Endodermal cell (in vitro differentiated cells): ENCODE measurements at regions not wholly inside any gene's neighbourhood (a gene's known extent, or its start where the extent isn't known, plus 50 kb on each side); places are given as distances from the start of the nearest gene placed in this dataset.
"Not testable (repeated sequence)": the region's sequence is repeated elsewhere in the genome, so short reads cannot be mapped to it uniquely, and the experiment has no call there.

Experiments
- DNase-seq: peaks from one replicate; pipeline ENCODE4 v3.0.0-alpha.2; 2017
- H3K27ac ChIP-seq: 2 replicates; pipeline ENCODE4 v1.5.1; 2013; ENCODE audit warnings: mild to moderate bottlenecking, low read depth, low read length, moderate library complexity
- H3K27me3 ChIP-seq: 2 replicates; pipeline ENCODE4 v1.6.1; 2013; ENCODE audit warnings: mild to moderate bottlenecking, low read length, moderate library complexity; ENCODE audit not compliant: insufficient read depth, control insufficient read depth, poor library complexity, severe bottlenecking
- H3K36me3 ChIP-seq: 2 replicates; pipeline ENCODE4 v1.7.0; 2013; ENCODE audit warnings: mild to moderate bottlenecking, low read length, moderate library complexity; ENCODE audit not compliant: control insufficient read depth, insufficient read depth
- H3K4me1 ChIP-seq: one replicate; pipeline ENCODE4 v1.7.0; 2013; ENCODE audit warnings: low read length; ENCODE audit not compliant: control insufficient read depth, insufficient read depth
- H3K4me3 ChIP-seq: 2 replicates; pipeline ENCODE4 v1.5.1; 2013; ENCODE audit warnings: mild to moderate bottlenecking, low read length, moderate library complexity
- H3K9ac ChIP-seq: 2 replicates; pipeline ENCODE4 v1.6.1; 2013; ENCODE audit warnings: mild to moderate bottlenecking, low read length, moderate library complexity; ENCODE audit not compliant: poor library complexity, severe bottlenecking; ENCODE audit errors: extremely low read depth
- H3K9me3 ChIP-seq: 2 replicates; pipeline ENCODE4 v1.6.1; 2013; ENCODE audit warnings: mild to moderate bottlenecking, low read length, moderate library complexity; ENCODE audit not compliant: control insufficient read depth
- H3K27ac Mint-ChIP-seq: 2 replicates; pipeline ENCODE4 v1.8.0; 2020; ENCODE audit warnings: mixed read lengths
- H3K27me3 Mint-ChIP-seq: 2 replicates; pipeline ENCODE4 v1.8.0; 2021; ENCODE audit warnings: mild to moderate bottlenecking, mixed read lengths; ENCODE audit not compliant: insufficient read depth
- H3K36me3 Mint-ChIP-seq: 2 replicates; pipeline ENCODE4 v1.8.0; 2020; ENCODE audit warnings: low read depth, mixed read lengths
- H3K4me1 Mint-ChIP-seq: 2 replicates; pipeline ENCODE4 v1.8.0; 2020; ENCODE audit warnings: mixed read lengths
- H3K4me3 Mint-ChIP-seq: 2 replicates; pipeline ENCODE4 v1.8.0; 2020; ENCODE audit warnings: mild to moderate bottlenecking, moderate library complexity, mixed read lengths
- H3K9me3 Mint-ChIP-seq: 2 replicates; pipeline ENCODE4 v1.8.0; 2020; ENCODE audit warnings: mild to moderate bottlenecking, mixed read lengths
- WGBS, 2 experiments: methylation state at CpG; one replicate each; pipeline versions ENCODE4 v1.1.5 to v1.1.7; 2013; ENCODE audit warnings: missing lambda C conversion rate in 2 of 2, mixed read lengths in 1 of 2; ENCODE audit not compliant: insufficient coverage in 1 of 2, insufficient read length in 1 of 2; 5-methylcytosine and 5-hydroxymethylcytosine counted together
- TF ChIP-seq, protein P1 (sequence below): fragments of 200-600 bp; sonication (generic); conservative IDR thresholded peaks from 2 replicates; pipeline ENCODE4 v1.5.0; 2021; ENCODE audit warnings: antibody characterized with exemption, mild to moderate bottlenecking

DNA sequence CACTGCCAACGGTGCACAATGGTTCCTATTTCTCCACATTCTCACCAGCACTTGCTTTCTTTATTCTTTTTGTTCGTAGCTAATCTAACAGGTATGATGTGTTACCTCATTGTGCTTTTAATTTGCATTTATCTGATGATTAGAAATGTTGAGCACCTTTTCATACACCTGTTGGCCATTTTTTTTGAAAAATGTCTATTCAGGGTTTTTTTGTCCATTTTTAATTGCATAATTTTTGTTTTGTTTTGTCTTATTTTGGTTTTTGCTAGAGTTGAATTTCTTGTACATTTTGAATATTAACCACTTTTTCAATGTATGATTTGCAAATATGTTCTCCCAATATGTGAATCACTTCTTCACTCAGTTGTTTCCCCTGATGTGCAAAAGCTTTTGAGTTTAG is 150.6 kb downstream of the TENT5A start:
- 67 to 85% methylated on average over 1 to 2 of the region's 2 CpGs for WGBS, 2 experiments
- Mint-ChIP-seq H3K4me3 (no peak overlapping the region), H3K27me3 (no peaks in the 10 kb centered on the region), H3K4me1 (no peaks in the 10 kb centered on the region), H3K9me3 (peaks cover 4% of the 10 kb centered on the region), H3K36me3 (no peaks in the 10 kb centered on the region), H3K27ac (no peak overlapping the region)
- TF ChIP-seq, protein P1, sequence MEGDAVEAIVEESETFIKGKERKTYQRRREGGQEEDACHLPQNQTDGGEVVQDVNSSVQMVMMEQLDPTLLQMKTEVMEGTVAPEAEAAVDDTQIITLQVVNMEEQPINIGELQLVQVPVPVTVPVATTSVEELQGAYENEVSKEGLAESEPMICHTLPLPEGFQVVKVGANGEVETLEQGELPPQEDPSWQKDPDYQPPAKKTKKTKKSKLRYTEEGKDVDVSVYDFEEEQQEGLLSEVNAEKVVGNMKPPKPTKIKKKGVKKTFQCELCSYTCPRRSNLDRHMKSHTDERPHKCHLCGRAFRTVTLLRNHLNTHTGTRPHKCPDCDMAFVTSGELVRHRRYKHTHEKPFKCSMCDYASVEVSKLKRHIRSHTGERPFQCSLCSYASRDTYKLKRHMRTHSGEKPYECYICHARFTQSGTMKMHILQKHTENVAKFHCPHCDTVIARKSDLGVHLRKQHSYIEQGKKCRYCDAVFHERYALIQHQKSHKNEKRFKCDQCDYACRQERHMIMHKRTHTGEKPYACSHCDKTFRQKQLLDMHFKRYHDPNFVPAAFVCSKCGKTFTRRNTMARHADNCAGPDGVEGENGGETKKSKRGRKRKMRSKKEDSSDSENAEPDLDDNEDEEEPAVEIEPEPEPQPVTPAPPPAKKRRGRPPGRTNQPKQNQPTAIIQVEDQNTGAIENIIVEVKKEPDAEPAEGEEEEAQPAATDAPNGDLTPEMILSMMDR = no peak
- no peak overlapping the region for H3K4me3 ChIP-seq
- H3K9ac ChIP-seq = no peak overlapping the region
- H3K9me3 ChIP-seq = no peaks in the 10 kb centered on the region
- H3K27me3 ChIP-seq = no peaks in the 10 kb centered on the region
- no peak overlapping the region for H3K27ac ChIP-seq
- DNase-seq = no peak
- H3K36me3 ChIP-seq = no peaks in the 10 kb centered on the region
- no peaks in the 10 kb centered on the region for H3K4me1 ChIP-seq

GRCh38 chr6:81600488-81600887 is 152.0 kb downstream of the TENT5A start:
- not testable (repeated sequence) for H3K27ac Mint-ChIP-seq, H3K27me3 ChIP-seq, H3K36me3 Mint-ChIP-seq, H3K4me3 ChIP-seq, H3K9ac ChIP-seq, H3K27ac ChIP-seq, H3K4me1 Mint-ChIP-seq, H3K27me3 Mint-ChIP-seq, DNase-seq, H3K4me1 ChIP-seq, H3K36me3 ChIP-seq, H3K9me3 ChIP-seq, H3K9me3 Mint-ChIP-seq, H3K4me3 Mint-ChIP-seq
- 80 to 90% methylated on average over 4 of the region's 4 CpGs for WGBS, 2 experiments

GRCh38 chr6:81594501-81594900 is 158.0 kb downstream of the TENT5A start:
- Histone ChIP-seq H3K27me3 (no peaks in the 10 kb centered on the region), H3K9ac (no peak overlapping the region), H3K9me3 (no peaks in the 10 kb centered on the region), H3K4me1 (no peaks in the 10 kb centered on the region), H3K27ac (no peak overlapping the region), H3K36me3 (no peaks in the 10 kb centered on the region), H3K4me3 (no peak overlapping the region)
- WGBS, 2 experiments = 76 to 80% methylated on average over 1 to 2 of the region's 2 CpGs
- H3K27ac Mint-ChIP-seq = no peak overlapping the region
- no peaks in the 10 kb centered on the region for H3K36me3 Mint-ChIP-seq
- no peak for DNase-seq
- H3K27me3 Mint-ChIP-seq = no peaks in the 10 kb centered on the region
- TF ChIP-seq, protein P1 = no peak
- H3K9me3 Mint-ChIP-seq = no peaks in the 10 kb centered on the region
- no peak overlapping the region for H3K4me3 Mint-ChIP-seq
- peaks cover 6% of the 10 kb centered on the region for H3K4me1 Mint-ChIP-seq

DNA sequence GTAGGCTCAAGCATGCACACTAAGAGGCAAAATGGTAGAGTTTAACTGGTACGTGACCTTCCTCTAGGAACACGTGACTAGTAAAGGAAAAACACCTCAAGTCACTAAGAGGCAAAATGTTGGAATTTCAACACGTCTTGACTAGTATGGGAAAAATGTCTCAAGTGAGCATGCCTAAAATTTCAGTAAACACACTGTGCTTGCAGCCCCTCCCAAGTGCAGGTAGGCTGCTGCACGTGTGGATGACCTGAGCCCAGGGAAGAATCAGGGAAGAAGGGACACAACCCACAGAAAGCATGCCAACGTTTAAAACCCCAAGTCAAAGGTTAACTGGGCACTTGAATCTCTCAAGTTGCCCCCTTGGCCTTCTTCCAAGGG is 162.2 kb downstream of the TENT5A start:
- 85 to 91% methylated on average over 5 of the region's 5 CpGs for WGBS, 2 experiments
- no peaks in the 10 kb centered on the region for H3K4me1 ChIP-seq

More for the DNA sequence above, 162.2 kb downstream of the TENT5A start:
- Histone ChIP-seq H3K36me3 (no peaks in the 10 kb centered on the region), H3K9ac (no peak overlapping the region), H3K4me3 (no peak overlapping the region), H3K27ac (no peak overlapping the region), H3K9me3 (no peaks in the 10 kb centered on the region), H3K27me3 (no peaks in the 10 kb centered on the region)
- Mint-ChIP-seq H3K27ac (no peak overlapping the region), H3K36me3 (no peaks in the 10 kb centered on the region), H3K4me3 (no peak overlapping the region), H3K4me1 (peaks cover 6% of the 10 kb centered on the region), H3K27me3 (peaks cover 1% of the 10 kb centered on the region), H3K9me3 (no peaks in the 10 kb centered on the region)
- DNase-seq = no peak
- TF ChIP-seq, protein P1 = no peak
